RWPE1 (cell line): ENCODE measurements at regions not wholly inside any gene's neighbourhood (a gene's known extent, or its start where the extent isn't known, plus 50 kb on each side); places are given as distances from the start of the nearest gene placed in this dataset.

Source experiments
- CTCF ChIA-PET: fragments of 350-600 bp; sonication (Branson Sonifier 250); formaldehyde crosslinking; extraction: SDS; loops from one replicate; lab custom pipeline; 2021; lab: Yijun Ruan, JAX
- POLR2A ChIA-PET: fragments of 400-600 bp; formaldehyde crosslinking; extraction: SDS; loops from one replicate; lab custom pipeline; 2020; ENCODE audit warnings: antibody characterized with exemption; ENCODE audit not compliant: low non-redundant PET; lab: Yijun Ruan, JAX
- DNase-seq: peaks from one replicate; pipeline ENCODE4 v3.0.0; 2012; ENCODE audit warnings: low spot score
- H3K27ac ChIP-seq: fragments of 450-650 bp; 2 replicates; pipeline ENCODE4 v1.5.1; 2017
- CTCF ChIP-seq: fragments of 450-650 bp; conservative IDR thresholded peaks from 2 replicates; pipeline ENCODE4 v1.5.1; 2017; ENCODE audit warnings: low read depth, mild to moderate bottlenecking

GRCh38 chr7:26472971-26473370 lies 181.3 kb downstream of the SNX10 start:
- no peak overlapping the region for H3K27ac ChIP-seq
- DNase-seq: no peak
- CTCF ChIA-PET: interaction anchor here (0.7 kb wide), 1 partner anchor 415 kb away, joined by 3 read pairs; no protein-coding TSS in a partner anchor
- no peak for TF ChIP-seq CTCF
- POLR2A ChIA-PET: no interaction called here

- no peak for DNase-seq
- TF ChIP-seq CTCF: no peak
- ChIA-PET CTCF (no interaction called here), POLR2A (no interaction called here)
- H3K27ac ChIP-seq: no peak overlapping the region
Observed at GRCh38 chr7:26476271-26476670, 184.6 kb downstream of the SNX10 start.

GRCh38 chr7:26477381-26477990 lies 185.8 kb downstream of the SNX10 start:
- ChIA-PET POLR2A (no interaction called here), CTCF (interaction anchor here (0.9 kb wide), 1 partner anchor 24 kb away, joined by 4 read pairs; no protein-coding TSS in a partner anchor)
- H3K27ac ChIP-seq: no peak overlapping the region
- TF ChIP-seq CTCF: no peak
- no peak for DNase-seq

- ChIA-PET CTCF (no interaction called here), POLR2A (interaction anchor here (0.5 kb wide), 1 partner anchor 9 kb away, joined by 3 read pairs; no protein-coding TSS in a partner anchor)
- no peak for DNase-seq
- no peak for TF ChIP-seq CTCF
- no peak overlapping the region for H3K27ac ChIP-seq
Observed at GRCh38 chr7:26478550-26478949, 186.9 kb downstream of the SNX10 start.

- TF ChIP-seq CTCF: no peak
- no peak for DNase-seq
- ChIA-PET CTCF (interaction anchor here (0.6 kb wide), 1 partner anchor 194 kb away, joined by 3 read pairs; no protein-coding TSS in a partner anchor), POLR2A (no interaction called here)
- no peak overlapping the region for H3K27ac ChIP-seq
Observed at GRCh38 chr7:26479581-26479980, 187.9 kb downstream of the SNX10 start.

- ChIA-PET POLR2A (no interaction called here), CTCF (interaction anchor here (0.7 kb wide), 1 partner anchor 91 kb away, joined by 3 read pairs; no protein-coding TSS in a partner anchor)
- no peak for TF ChIP-seq CTCF
- no peak overlapping the region for H3K27ac ChIP-seq
- no peak for DNase-seq
Observed at GRCh38 chr7:26480156-26480555, 188.5 kb downstream of the SNX10 start.
